Liver (tissue), 3 donors: ENCODE measurements at regions not wholly inside any gene's neighbourhood (a gene's known extent, or its start where the extent isn't known, plus 50 kb on each side); places are given as distances from the start of the nearest gene placed in this dataset.

Experiments
- EGR1 ChIP-seq, 2 donors: IDR thresholded peaks; 2 replicates each; pipeline ENCODE4 v1.6.1; 2016 to 2018; ENCODE audit warnings: antibody characterized with exemption in 2 of 2, low read depth in 2 of 2
- JUND ChIP-seq, 2 donors: IDR thresholded peaks; 2 replicates each; pipeline ENCODE4 v1.6.1; 2016; ENCODE audit warnings: antibody characterized with exemption in 2 of 2
- NR2F2 ChIP-seq: IDR thresholded peaks from 2 replicates; pipeline ENCODE4 v1.6.1; 2016; ENCODE audit warnings: antibody characterized with exemption
- RAD21 ChIP-seq, 2 donors: IDR thresholded peaks; 2 replicates each; pipeline ENCODE4 v1.6.1; 2016; ENCODE audit warnings: antibody characterized with exemption in 2 of 2, mild to moderate bottlenecking in 2 of 2
- SP1 ChIP-seq: IDR thresholded peaks from 2 replicates; pipeline ENCODE4 v1.6.1; 2018; ENCODE audit warnings: antibody characterized with exemption, mild to moderate bottlenecking
- YY1 ChIP-seq: IDR thresholded peaks from 2 replicates; pipeline ENCODE4 v1.6.1; 2016; ENCODE audit warnings: antibody characterized with exemption, mild to moderate bottlenecking
- TF ChIP-seq, protein P1 (sequence below): fragments of 150-350 bp; IDR thresholded peaks from 2 replicates; pipeline ENCODE4 v1.5.1; 2017; ENCODE audit warnings: improper control_type of control experiment, low read depth, low read length; ENCODE audit not compliant: missing input control
- TF ChIP-seq, protein P2 (sequence below): IDR thresholded peaks from 2 replicates; pipeline ENCODE4 v1.6.1; 2016; ENCODE audit warnings: antibody characterized with exemption
- TF ChIP-seq, protein P3 (sequence below): IDR thresholded peaks from 2 replicates; pipeline ENCODE4 v1.6.1; 2016; ENCODE audit warnings: antibody characterized with exemption
- TF ChIP-seq, protein P4 (sequence below): IDR thresholded peaks from 2 replicates; pipeline ENCODE4 v1.6.1; 2016; ENCODE audit warnings: antibody characterized with exemption, mild to moderate bottlenecking
- donor health status: healthy.
- donor health status: healthy.

DNA sequence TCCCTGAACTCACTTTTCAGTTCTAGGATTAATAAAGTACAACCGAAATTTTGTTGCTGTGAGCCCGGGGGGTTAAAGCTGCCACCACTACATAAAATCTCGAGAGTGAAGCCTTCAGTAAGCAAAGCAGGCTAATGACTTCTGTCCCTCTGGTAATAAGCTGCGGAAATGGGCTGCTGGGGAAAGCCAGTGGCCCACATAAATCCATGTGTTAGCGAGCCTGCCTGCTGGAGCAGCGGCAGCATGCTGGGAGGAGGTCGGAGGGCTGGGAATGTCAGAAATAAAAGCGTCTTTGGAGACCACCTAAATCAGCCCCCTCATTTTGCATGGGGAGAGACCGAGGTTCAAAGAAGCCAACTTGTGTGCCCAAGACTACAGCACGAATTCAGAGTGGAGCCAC lies 371.7 kb downstream of the TNS1 start:
- TF ChIP-seq, protein P1, sequence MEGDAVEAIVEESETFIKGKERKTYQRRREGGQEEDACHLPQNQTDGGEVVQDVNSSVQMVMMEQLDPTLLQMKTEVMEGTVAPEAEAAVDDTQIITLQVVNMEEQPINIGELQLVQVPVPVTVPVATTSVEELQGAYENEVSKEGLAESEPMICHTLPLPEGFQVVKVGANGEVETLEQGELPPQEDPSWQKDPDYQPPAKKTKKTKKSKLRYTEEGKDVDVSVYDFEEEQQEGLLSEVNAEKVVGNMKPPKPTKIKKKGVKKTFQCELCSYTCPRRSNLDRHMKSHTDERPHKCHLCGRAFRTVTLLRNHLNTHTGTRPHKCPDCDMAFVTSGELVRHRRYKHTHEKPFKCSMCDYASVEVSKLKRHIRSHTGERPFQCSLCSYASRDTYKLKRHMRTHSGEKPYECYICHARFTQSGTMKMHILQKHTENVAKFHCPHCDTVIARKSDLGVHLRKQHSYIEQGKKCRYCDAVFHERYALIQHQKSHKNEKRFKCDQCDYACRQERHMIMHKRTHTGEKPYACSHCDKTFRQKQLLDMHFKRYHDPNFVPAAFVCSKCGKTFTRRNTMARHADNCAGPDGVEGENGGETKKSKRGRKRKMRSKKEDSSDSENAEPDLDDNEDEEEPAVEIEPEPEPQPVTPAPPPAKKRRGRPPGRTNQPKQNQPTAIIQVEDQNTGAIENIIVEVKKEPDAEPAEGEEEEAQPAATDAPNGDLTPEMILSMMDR, result no peak
- TF ChIP-seq YY1 (no peak), EGR1 (IDR thresholded peaks at IDR 0.05; ENCODE audit: low read depth in 2 of 2) (no peak), SP1 (no peak), NR2F2 (no peak), JUND (IDR thresholded peaks at IDR 0.05) (no peak), RAD21 (IDR thresholded peaks at IDR 0.05) (no peak)
- TF ChIP-seq, protein P2, sequence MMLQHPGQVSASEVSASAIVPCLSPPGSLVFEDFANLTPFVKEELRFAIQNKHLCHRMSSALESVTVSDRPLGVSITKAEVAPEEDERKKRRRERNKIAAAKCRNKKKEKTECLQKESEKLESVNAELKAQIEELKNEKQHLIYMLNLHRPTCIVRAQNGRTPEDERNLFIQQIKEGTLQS, result no peak
- TF ChIP-seq, protein P3, sequence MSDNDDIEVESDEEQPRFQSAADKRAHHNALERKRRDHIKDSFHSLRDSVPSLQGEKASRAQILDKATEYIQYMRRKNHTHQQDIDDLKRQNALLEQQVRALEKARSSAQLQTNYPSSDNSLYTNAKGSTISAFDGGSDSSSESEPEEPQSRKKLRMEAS, result no peak
- TF ChIP-seq, protein P4, sequence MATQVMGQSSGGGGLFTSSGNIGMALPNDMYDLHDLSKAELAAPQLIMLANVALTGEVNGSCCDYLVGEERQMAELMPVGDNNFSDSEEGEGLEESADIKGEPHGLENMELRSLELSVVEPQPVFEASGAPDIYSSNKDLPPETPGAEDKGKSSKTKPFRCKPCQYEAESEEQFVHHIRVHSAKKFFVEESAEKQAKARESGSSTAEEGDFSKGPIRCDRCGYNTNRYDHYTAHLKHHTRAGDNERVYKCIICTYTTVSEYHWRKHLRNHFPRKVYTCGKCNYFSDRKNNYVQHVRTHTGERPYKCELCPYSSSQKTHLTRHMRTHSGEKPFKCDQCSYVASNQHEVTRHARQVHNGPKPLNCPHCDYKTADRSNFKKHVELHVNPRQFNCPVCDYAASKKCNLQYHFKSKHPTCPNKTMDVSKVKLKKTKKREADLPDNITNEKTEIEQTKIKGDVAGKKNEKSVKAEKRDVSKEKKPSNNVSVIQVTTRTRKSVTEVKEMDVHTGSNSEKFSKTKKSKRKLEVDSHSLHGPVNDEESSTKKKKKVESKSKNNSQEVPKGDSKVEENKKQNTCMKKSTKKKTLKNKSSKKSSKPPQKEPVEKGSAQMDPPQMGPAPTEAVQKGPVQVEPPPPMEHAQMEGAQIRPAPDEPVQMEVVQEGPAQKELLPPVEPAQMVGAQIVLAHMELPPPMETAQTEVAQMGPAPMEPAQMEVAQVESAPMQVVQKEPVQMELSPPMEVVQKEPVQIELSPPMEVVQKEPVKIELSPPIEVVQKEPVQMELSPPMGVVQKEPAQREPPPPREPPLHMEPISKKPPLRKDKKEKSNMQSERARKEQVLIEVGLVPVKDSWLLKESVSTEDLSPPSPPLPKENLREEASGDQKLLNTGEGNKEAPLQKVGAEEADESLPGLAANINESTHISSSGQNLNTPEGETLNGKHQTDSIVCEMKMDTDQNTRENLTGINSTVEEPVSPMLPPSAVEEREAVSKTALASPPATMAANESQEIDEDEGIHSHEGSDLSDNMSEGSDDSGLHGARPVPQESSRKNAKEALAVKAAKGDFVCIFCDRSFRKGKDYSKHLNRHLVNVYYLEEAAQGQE, result no peak
